ENCODE measurements at regions not wholly inside any gene's neighbourhood (a gene's known extent, or its start where the extent isn't known, plus 50 kb on each side); places are given as distances from the start of the nearest gene placed in this dataset.
"Not testable (repeated sequence)": the region's sequence is repeated elsewhere in the genome, so short reads cannot be mapped to it uniquely, and the experiment has no call there.

DNA sequence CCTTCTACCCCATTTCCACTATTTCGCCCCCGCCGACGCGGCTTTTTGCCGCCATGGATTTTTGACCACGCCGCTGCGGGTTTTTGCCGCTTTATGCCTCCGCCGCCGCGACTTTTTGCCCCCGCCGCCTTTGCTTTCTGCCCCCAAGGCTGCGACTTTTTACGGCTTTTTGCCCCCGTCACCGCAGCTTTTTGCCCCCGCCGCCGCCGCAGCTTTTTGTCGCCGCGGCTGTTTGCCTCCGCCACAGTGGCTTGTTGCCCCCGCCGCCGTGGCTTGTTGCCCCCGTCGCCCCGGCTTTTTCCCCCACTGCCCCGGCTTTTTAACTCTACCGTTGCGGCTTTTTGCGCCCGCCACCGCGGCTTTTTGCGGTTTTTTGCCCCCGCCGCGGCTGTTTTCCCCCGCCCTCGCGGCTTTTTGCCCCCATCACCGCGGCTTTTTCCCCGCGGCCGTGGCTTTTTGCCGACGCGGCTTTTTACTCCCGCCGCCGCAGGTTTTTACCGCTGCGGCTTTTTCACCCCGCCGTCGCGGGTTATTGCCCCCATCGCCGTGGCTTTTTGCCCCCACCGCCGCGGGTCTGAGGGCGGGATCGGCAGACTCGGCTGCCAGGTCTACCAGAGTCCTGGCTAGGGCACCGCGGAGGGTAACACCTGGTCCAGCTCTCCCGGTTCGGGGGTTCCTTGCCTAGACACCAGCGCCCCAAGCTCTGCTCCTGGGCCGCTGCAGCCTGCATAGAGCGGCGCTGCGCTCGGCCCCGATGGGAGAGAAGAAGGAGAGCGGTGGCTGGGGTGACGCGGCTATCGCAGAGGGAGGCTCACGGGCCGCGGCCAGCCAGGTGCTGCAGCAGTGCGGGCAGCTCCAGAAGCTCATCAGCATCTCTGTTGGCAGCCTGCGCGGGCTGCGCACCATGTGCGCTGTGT lies 562.7 kb upstream of the WSB1 start:
- no peak for DNase-seq (ENCODE audit: low read depth)

DNA sequence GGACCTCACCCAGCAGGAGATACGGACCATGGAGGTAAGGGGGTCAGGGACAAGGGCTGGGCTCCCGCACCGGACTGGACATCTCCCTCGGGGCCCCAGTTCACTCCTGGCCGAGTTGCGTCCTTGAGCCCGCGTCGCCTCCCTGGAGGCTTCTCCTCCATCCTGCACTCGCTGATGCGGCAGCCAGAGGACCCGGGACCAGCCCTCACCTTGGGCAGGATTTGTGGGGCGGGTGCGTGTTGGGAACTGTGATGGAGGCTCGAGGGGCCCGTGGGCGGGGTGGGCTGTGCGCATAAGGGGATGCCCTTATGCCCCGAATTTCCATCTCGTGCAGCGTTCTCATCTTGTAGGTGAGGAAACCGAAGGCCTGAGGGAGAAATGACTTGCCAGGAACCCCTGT lies 562.0 kb upstream of the WSB1 start:
- DNase-seq (ENCODE audit: low read depth), result not testable (repeated sequence)

DNA sequence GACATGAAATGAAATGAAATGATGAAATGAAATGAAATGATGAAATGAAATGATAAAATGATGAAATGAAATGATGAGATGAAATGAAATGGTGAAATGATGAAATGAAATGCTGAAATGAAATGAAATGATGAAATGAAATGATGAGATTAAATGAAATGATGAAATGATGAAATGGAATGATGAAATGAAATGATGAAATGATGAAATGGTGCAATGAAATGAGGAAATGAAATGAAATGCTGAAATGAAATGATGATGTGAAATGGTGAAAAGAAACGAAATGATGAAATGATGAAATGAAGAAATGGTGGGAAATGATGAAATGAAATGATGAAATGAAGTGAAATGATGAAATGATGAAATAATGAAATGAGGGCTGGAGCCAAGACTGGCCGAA lies 559.1 kb upstream of the WSB1 start:
- DNase-seq (ENCODE audit: low read depth), result not testable (repeated sequence)

DNA sequence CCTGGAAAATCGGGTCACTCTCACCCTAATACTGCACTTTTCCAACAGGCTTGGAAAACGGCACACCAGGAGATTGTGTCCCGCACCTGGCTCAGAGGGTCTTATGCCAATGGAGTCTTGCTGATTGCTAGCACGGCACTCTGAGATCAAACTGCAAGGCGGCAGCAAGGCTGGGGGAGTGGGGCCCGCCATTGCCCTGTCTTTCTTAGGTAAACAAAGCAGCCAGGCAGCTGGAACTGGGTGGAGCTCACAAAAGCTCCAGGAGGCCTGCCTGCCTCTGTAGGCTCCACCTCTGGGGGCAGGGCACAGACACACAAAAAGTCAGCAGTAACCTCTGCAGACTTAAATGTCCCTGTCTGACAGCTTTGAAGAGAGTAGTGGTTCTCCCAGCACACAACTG lies 557.9 kb upstream of the WSB1 start:
- DNase-seq (ENCODE audit: low read depth), result not testable (repeated sequence)

DNA sequence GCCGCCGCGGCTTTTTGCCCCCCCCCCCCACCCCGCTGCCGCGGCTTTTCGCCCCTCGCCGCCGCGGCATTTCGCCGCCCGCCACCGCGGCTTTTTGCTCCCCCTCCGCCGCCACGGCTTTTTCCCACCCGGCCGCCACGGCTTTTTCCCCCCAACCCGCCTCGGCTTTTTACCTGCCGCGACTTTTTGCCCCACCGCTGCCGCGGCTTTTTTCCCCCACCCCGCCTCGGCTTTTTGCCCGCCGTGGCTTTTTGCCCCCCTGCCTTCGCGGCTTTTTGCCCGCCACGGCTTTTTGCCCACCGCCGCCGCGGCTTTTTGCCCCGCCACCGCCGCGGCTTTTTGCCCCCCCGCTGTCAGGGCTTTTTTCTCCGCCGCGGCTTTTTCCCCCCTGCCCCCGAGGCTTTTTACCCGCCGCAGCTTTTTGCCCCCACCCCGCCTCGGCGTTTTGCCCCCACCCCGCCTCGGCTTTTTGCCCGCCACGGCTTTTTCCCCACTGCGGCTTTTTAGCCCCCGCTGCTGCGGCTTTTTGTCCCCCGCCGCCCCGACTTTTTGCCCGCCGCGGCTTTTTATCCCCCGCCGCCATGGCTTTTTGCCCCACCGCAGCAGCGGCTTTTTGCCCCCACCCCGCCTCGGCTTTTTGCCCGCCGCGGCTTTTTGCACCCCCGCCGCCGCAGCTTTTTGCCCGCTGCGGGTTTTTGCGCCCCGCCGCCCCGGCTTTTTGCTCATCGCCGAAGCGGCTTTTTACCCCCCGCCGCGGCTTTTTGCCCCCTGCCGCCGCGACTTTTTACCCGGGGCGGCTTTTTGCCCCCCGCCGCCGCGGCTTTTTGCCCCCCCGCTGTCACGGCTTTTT lies 527.8 kb upstream of the WSB1 start:
- no peak for DNase-seq (ENCODE audit: low read depth)

DNA sequence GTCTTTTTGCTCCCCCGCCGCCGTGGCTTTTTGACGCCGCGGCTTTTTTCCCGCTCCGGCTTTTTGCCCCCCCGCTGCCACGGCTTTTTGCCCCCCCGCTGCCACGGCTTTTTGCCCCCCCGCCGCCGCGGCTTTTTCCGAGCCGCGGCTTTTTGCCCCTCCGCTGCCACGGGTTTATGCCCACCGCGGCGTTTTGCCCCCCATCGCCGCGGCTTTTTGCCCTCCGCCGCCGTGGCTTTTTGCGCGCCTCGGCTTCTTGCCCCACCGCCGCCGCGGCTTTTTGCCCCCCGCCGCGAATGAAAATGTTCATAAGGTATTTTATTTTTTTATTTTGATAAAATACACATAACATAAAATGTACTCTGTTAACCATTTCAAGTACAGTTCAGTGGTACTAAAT lies 527.2 kb upstream of the WSB1 start:
- DNase-seq (ENCODE audit: low read depth), result no peak

DNA sequence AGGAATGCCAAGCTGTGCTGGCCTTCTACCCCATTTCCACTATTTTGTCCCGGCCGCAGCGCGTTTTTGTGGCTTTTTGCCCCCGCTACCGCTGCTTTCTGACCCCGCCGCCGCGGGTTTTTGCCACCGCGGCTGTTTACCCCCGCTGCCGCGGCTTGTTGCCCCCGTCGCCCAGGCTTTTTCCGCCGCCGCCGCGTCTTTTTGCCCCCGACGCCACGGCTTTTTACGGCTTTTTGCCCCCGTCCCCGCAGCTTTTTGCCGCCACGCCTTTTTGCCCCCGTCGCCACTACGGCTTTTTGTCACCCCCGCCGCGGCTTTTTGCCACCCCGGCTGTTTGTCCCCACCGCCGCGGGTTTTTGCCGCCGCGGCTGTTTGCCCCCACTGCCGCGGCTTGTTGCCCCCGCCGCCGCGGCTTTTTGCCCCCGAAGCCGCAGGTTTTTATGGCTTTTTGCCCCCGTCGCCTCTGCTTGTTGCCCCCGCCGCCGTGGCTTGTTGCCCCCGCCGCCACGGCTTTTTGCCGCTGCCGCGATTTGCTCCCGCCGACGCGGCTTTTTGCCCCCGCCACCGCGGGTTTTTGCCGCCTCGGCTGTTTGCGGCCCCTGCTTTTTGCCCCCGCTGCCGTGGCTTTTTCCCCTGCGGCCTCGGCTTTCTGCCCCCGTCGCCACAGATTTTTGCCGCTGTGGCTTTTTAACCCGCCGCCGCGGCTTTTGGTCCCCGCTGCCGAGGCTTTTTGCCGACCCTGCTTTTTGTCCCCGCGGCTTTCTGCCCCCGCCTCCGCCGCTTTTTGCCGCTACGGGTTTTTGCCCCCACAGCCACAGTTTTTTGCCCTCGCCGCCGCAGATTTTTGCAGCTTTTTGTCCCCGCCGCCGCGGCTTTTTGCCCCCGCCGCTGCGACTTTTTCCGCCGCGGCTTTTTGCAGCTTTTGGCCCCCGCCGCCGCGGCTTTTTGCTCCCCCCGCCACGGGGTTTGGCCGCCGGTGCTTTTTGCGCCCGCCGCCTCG lies 520.4 kb upstream of the WSB1 start:
- DNase-seq (ENCODE audit: low read depth), result no peak

DNA sequence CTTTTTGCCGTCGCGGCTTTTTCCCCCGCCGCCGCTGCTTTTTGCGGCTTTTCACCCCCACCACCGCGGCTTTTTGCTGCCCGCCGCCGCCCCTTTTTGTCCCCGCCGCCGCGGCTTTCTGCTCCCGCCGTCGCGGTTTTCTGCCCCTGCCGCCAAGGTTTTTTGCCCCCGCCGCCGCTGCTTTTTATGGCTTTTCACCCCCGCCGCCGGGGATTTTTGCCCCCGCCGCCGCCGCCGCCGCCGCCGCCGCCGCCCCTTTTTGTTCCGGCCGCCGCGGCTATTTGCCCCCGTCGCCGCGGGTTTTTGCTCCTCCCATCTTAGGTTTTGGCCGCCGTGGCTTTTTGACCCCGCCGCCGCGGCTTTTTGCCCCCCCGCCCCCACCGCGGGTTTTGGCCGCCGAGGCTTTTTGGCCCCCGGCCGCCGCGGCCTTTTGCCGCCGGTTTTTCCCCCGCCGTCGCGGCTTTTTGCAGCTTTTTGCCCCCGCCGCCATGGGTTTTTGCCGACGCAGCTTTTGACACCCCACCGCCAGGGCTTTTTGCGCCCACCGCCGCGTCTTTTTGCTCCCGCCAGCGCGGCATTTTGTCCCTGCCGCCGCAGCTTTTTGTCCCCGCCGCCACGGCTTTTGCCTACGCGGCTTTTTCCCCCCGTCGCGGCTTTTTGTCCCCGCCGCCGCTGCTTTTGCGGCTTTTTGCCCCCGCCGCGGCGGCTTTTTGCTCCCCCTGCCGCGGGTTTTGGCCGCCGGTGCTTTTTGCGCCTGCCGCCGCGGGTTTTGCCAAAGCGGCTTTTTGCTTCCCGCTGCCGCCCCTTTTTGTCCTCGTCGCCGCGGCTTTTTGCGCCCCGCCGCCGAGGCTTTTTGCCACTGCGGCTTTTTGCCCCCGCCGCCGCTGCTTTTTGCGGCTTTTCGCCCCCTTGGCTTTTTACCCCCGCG lies 519.4 kb upstream of the WSB1 start:
- no peak for DNase-seq (ENCODE audit: low read depth)

DNA sequence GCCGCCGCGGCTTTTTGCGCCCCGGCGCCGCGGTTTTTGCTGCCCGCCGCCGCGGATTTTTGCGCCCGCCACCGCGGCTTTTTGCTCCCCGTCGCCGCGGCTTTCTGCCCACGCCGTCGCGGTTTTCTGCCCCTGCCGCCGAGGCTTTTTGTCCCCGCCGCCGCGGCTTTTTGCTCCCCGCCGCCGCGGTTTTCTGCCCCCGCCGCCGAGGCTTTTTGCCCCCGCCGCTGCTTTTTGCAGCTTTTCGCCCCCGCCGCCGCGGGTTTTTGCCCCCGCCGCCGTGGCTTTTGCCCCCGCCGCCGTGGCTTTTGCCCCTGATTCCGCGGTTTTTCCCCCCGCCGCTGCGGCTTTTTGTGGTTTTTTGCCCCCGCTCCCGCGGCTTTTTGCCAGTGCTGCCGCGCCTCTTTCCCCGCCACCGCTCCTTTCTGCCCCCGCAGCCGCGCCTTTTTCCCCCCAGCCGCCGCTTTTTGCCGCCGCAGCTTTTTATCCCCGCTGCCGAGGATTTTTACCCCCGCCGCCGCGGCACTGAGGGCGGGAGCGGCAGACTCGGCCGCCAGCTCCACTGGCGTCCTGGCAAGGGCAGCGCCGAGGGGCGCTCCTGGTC lies 518.6 kb upstream of the WSB1 start:
- DNase-seq (ENCODE audit: low read depth), result no peak

DNA sequence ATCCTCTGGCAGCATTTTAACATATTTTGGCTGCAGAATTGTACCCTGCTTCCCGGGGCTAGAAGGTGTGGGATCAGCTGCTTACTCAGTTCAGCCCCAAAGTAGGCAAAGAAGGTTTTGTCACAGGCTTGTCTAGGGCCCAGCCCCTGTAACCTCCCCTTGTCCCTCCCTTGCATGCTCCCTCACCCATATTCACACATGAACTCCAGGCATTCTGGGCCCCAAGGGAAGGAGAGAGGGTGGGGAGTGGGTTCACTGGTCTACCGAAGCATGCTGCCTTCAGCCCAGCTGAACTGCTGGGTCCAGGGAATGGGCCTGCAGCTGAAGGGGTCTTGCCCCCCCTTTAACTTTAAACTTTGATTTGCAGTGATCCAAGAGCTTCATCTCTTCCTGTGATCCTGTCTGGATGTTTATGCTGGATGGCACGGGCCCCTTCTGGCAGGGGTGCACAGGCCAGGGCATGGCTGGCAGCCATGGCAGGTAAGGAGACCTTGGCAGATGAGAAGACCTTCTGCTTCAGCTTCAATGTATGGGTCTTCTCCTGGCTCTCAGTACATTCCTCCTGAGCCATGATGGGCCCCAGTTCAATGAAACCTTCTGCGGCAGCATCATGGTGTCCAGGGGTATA lies 513.6 kb upstream of the WSB1 start:
- DNase-seq (ENCODE audit: low read depth), result not testable (repeated sequence)

DNA sequence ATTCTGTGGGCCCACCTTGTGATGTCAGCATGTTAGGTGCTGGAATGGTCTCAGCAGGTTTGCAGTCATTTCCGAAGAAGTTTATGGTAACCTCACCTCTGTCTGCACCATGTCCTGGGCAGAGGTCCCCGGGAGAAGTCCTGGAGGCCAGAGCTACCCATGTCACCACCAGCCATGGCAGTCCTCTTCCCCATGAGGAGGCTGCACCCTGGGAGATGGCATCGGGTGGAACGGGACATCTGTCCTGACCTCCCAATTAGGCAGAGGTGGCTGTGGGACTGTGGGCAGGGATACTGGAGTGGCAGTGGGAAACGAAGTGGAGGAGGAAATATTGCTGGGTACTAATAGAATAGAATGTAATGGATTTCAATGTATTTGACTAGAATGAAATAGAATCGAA lies 511.8 kb upstream of the WSB1 start:
- no peak for DNase-seq (ENCODE audit: low read depth)

DNA sequence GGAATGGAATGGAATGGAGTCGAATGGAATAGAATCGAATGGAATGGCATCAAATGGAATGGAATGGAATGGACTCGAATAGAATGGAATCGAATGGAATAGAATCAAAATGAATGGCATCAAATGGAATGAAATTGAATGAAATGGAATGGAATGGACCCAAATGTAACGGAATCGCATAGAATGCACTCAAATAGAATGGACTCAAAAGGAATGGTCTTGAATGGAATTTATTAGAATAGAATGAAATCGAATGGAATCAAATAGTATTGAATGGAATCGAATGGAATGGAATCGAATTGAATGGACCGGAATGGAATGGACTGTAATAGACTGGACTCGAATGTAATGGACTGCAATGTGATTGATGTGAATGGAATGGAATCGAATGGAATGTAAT lies 501.4 kb upstream of the WSB1 start:
- DNase-seq (ENCODE audit: low read depth), result peak; percentile 0

DNA sequence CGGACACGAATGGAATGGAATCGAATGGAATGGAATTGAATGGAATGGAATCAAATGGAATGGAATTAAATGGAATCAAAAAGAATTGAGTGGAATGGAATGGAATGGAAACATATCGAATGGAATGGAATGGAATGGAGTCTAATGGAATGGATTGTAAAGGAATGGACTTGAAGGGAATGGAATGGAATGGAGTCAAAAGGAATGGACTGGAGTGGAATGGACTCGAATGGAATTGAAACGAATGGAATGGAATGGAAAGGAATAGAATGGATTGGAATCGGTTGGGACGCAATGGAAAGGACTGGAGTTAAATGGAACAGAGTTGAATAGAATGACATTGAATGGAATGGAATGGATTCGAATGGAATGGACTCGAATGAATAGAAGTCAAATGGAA lies 486.9 kb upstream of the WSB1 start:
- no peak for DNase-seq (ENCODE audit: low read depth)

DNA sequence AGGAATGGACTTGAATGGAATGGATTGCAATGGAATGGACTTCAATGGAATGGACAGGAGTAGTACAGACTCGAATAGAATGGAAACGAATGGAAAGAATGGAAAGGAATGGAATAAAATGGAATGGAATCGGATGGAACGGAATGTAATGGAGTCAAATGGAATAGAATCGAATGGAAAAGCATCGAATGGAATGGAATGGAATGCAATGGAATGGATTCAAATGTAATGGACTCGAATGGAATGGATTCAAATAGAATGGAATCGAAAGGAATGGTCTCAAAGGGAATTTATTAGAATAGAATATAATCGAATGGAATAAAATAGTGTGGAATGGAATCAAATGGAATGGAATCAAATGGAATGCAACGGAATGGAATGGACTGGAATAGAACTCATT lies 484.9 kb upstream of the WSB1 start:
- no peak for DNase-seq (ENCODE audit: low read depth)

DNA sequence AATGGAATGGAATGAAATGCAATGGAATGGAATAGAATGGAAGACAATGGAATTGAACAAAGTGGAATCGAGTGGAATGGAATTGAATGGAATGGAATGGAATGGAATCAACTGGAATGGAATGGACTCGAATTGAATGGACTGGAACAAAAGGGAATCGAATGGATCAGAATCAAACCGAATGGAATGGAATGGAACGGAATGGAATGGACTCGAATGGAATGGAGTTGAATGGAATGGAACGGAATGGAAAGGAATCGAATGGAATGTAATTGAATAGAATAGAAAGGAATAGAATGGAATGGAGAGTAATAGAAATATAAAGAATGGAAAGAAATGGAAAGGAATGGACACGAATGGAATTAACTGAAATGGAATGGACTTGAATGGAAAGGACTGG lies 475.2 kb upstream of the WSB1 start:
- peak; percentile 1 for DNase-seq (ENCODE audit: low read depth)
